ENCODE measurements at regions not wholly inside any gene's neighbourhood (a gene's known extent, or its start where the extent isn't known, plus 50 kb on each side); places are given as distances from the start of the nearest gene placed in this dataset.

- no peak for ATAC-seq
Measured at GRCh38 chr3:168859574-168859973, 763.9 kb upstream of the GOLIM4 start.

GRCh38 chr3:168859143-168859542 lies 763.4 kb upstream of the GOLIM4 start:
- no peak overlapping the region for H3K27ac Mint-ChIP-seq
- H3K27me3 Mint-ChIP-seq (ENCODE audit: low read depth) = no peaks in the 10 kb centered on the region
- no peak overlapping the region for H3K4me3 Mint-ChIP-seq
- H3K9me3 Mint-ChIP-seq = peaks cover 14% of the 10 kb centered on the region
- ATAC-seq (no peak), DNase-seq (ENCODE audit: low spot score) (no peak)
- peaks cover 2% of the 10 kb centered on the region for H3K4me1 Mint-ChIP-seq
- TF ChIP-seq ZMAT4 (CRISPR knock-in tag; IDR thresholded peaks at IDR 0.05) (no peak), IRF2 (CRISPR knock-in tag; IDR thresholded peaks at IDR 0.05; ENCODE audit: borderline replicate concordance, low read depth) (no peak), JUN (CRISPR knock-in tag; IDR thresholded peaks at IDR 0.05) (no peak), CREM (CRISPR knock-in tag; IDR thresholded peaks at IDR 0.05) (no peak), NFATC4 (CRISPR knock-in tag; IDR thresholded peaks at IDR 0.05) (no peak), USF2 (CRISPR knock-in tag; IDR thresholded peaks at IDR 0.05) (no peak), NR3C1 (CRISPR knock-in tag; conservative IDR thresholded peaks at IDR 0.05; ENCODE audit: low read depth) (no peak), ESRRA (CRISPR knock-in tag; IDR thresholded peaks at IDR 0.05; ENCODE audit: borderline replicate concordance) (no peak), ZNF416 (CRISPR knock-in tag; IDR thresholded peaks at IDR 0.05) (no peak)
- peaks cover 2% of the 10 kb centered on the region; the same call in 1 of the 2 replicates for H3K36me3 Mint-ChIP-seq
- ChIA-PET POLR2A (no interaction called here), CTCF (no interaction called here)

More at GRCh38 chr3:168859574-168859973, 763.9 kb upstream of the GOLIM4 start:
- Mint-ChIP-seq H3K27me3 (ENCODE audit: low read depth) (no peaks in the 10 kb centered on the region), H3K36me3 (peaks cover 2% of the 10 kb centered on the region; the same call in 1 of the 2 replicates), H3K9me3 (peaks cover 14% of the 10 kb centered on the region), H3K4me1 (peaks cover 6% of the 10 kb centered on the region), H3K27ac (no peak overlapping the region), H3K4me3 (no peak overlapping the region)
- no peak for DNase-seq (ENCODE audit: low spot score)
- TF ChIP-seq OVOL2 (CRISPR knock-in tag; IDR thresholded peaks at IDR 0.05; ENCODE audit: borderline replicate concordance) = no peak
- TF ChIP-seq ZNF423 (CRISPR knock-in tag; IDR thresholded peaks at IDR 0.05) = no peak
- no peak for TF ChIP-seq ZNF396 (CRISPR knock-in tag; IDR thresholded peaks at IDR 0.05; ENCODE audit: borderline replicate concordance)
- no peak for TF ChIP-seq CDX4 (CRISPR knock-in tag; IDR thresholded peaks at IDR 0.05; ENCODE audit: borderline replicate concordance)
- no peak for TF ChIP-seq ZNF425 (CRISPR knock-in tag; conservative IDR thresholded peaks at IDR 0.05)
- no peak for TF ChIP-seq MLX (CRISPR knock-in tag; IDR thresholded peaks at IDR 0.05)
- TF ChIP-seq TP53 (CRISPR knock-in tag; IDR thresholded peaks at IDR 0.05) = no peak
- TF ChIP-seq ZNF317 (CRISPR knock-in tag; IDR thresholded peaks at IDR 0.05; ENCODE audit: borderline replicate concordance, low read depth) = no peak
- no peak for TF ChIP-seq ZNF512 (CRISPR knock-in tag; IDR thresholded peaks at IDR 0.05; ENCODE audit: borderline replicate concordance)
- POLR2A ChIA-PET = no interaction called here
- CTCF ChIA-PET = no interaction called here
